Sigmoid colon (tissue), 4 donors: ENCODE measurements at regions not wholly inside any gene's neighbourhood (a gene's known extent, or its start where the extent isn't known, plus 50 kb on each side); places are given as distances from the start of the nearest gene placed in this dataset.

Source experiments
- EP300 ChIP-seq, 4 donors: sonication (generic); formaldehyde crosslinking; IDR thresholded peaks; one replicate each; pipeline ENCODE4 v1.6.1; 2017; ENCODE audit warnings: antibody characterized with exemption in 4 of 4
- POLR2A ChIP-seq, 2 donors: fragments of 450-650 bp; IDR thresholded peaks; one replicate each; pipeline ENCODE4 v1.6.1; 2016; ENCODE audit warnings: antibody characterized with exemption in 2 of 2, mild to moderate bottlenecking in 2 of 2, moderate library complexity in 2 of 2
- POLR2AphosphoS5 ChIP-seq, 4 donors: sonication (generic); formaldehyde crosslinking; IDR thresholded peaks; one replicate each; pipeline ENCODE4 v1.6.1; 2017; ENCODE audit warnings: antibody characterized with exemption in 4 of 4
- TF ChIP-seq, protein P1 (sequence below), 4 experiments: fragments of 450-650 bp in 3 of 4; fragments of 200-600 bp in 1 of 4; IDR thresholded peaks; one replicate each; pipeline ENCODE4 v1.5.1; 2016 to 2019; ENCODE audit warnings: antibody characterized with exemption in 4 of 4, mild to moderate bottlenecking in 3 of 4, moderate library complexity in 2 of 4

DNA sequence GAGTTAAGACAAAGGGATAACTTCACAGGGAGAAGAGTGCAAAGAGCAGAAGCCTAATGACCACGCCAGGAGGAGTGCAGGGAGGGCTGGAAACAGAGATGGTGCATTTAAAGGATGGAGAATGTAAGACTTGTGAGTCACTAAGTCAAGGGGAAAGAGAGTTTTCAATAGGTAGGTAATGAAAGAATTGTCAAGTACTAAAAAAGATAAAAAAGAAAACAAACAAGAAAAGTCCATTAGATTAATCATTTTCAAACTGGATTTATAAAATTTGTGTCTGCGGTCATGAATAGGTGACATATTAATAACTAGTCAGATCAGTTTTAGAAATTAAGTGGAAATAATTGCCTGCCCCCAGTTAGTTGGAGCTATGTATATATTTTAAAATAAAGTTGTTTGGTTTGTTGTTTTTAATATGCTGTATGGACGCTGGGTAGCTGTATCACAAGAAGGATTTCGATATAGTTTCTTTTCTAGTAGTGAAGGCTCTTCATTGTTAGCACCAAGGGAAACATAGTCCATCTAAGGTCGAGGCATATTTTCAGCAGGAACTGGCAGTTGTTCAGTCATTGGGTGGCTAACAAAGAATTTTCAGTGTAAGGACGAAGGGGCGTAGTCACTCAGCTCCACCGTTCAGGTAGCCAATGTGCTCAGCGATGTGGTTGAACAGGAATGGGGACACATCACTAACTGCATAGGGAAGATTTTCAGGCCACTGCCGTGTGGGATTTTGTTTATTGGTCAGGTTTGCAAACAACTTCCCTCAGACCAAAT, 203.0 kb downstream of the TGFB2 start:
- TF ChIP-seq, protein P1, sequence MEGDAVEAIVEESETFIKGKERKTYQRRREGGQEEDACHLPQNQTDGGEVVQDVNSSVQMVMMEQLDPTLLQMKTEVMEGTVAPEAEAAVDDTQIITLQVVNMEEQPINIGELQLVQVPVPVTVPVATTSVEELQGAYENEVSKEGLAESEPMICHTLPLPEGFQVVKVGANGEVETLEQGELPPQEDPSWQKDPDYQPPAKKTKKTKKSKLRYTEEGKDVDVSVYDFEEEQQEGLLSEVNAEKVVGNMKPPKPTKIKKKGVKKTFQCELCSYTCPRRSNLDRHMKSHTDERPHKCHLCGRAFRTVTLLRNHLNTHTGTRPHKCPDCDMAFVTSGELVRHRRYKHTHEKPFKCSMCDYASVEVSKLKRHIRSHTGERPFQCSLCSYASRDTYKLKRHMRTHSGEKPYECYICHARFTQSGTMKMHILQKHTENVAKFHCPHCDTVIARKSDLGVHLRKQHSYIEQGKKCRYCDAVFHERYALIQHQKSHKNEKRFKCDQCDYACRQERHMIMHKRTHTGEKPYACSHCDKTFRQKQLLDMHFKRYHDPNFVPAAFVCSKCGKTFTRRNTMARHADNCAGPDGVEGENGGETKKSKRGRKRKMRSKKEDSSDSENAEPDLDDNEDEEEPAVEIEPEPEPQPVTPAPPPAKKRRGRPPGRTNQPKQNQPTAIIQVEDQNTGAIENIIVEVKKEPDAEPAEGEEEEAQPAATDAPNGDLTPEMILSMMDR (IDR thresholded peaks at IDR 0.05) = no peak
- TF ChIP-seq POLR2A (IDR thresholded peaks at IDR 0.05) (no peak), POLR2AphosphoS5 (IDR thresholded peaks at IDR 0.05) (no peak), EP300 (IDR thresholded peaks at IDR 0.05) (no peak)
